K562 (cell line): ENCODE measurements at regions not wholly inside any gene's neighbourhood (a gene's known extent, or its start where the extent isn't known, plus 50 kb on each side); places are given as distances from the start of the nearest gene placed in this dataset.
A peak's percentile ranks its signal among the peaks of the same experiment; 100 is the strongest.

ENCODE experiments used
- EP300 ChIP-seq: IDR thresholded peaks from 2 replicates; pipeline ENCODE4 v1.6.1; 2012; ENCODE audit warnings: low read length, improper control_type of control experiment
- HDAC6 ChIP-seq: IDR thresholded peaks from 2 replicates; pipeline ENCODE4 v1.6.1; 2012; ENCODE audit warnings: low read depth, mild to moderate bottlenecking, control low read depth, inconsistent platforms, low read length, moderate library complexity
- HNRNPLL ChIP-seq: fragments of 200-400 bp; formaldehyde crosslinking; IDR thresholded peaks from 2 replicates; pipeline ENCODE4 v1.6.1; 2017; ENCODE audit warnings: low read length, low read depth, mild to moderate bottlenecking; ENCODE audit not compliant: poor library complexity, severe bottlenecking
- JUN ChIP-seq, 2 experiments: sonication (generic) in 1 of 2; formaldehyde crosslinking in 1 of 2; IDR thresholded peaks; 2 replicates each; pipeline versions ENCODE4 v1.6.1 to v1.8.0; 2012 to 2022; ENCODE audit warnings: borderline replicate concordance in 2 of 2, mild to moderate bottlenecking in 2 of 2, improper control_type of control experiment in 1 of 2, low read depth in 1 of 2, low read length in 1 of 2, missing genetic modification reagents in 1 of 2
- MEIS2 ChIP-seq: fragments of 450-650 bp; IDR thresholded peaks from 2 replicates; pipeline ENCODE4 v1.6.1; 2014; ENCODE audit warnings: mild to moderate bottlenecking; ENCODE audit not compliant: partially characterized antibody
- MTA2 ChIP-seq: fragments of 450-650 bp; IDR thresholded peaks from 2 replicates; pipeline ENCODE4 v1.6.1; 2016; ENCODE audit warnings: low read depth
- NEUROD1 ChIP-seq: fragments of 150-350 bp; IDR thresholded peaks from 2 replicates; pipeline ENCODE4 v1.6.1; 2014; ENCODE audit warnings: borderline replicate concordance, low read length, low read depth; ENCODE audit not compliant: partially characterized antibody
- NR2C1 ChIP-seq, 2 experiments: fragments of 450-650 bp; IDR thresholded peaks; 2 replicates each; pipeline ENCODE4 v1.6.1; 2017; ENCODE audit warnings: mild to moderate bottlenecking in 2 of 2, antibody characterized with exemption in 1 of 2, inconsistent platforms in 1 of 2, missing compliant biosample characterization in 1 of 2, missing genetic modification characterization in 1 of 2
- PATZ1 ChIP-seq: fragments of 250-450 bp; sonication (Bioruptor Pico); IDR thresholded peaks from 2 replicates; pipeline ENCODE4 v1.5.0; 2020; ENCODE audit warnings: mild to moderate bottlenecking, borderline replicate concordance
- PPARD ChIP-seq: fragments of 250-450 bp; sonication (Bioruptor Pico); IDR thresholded peaks from 2 replicates; pipeline ENCODE4 v1.8.0; 2022; ENCODE audit warnings: inconsistent platforms, mild to moderate bottlenecking, moderate library complexity
- RCOR1 ChIP-seq, 2 experiments: IDR thresholded peaks; 2 replicates each; pipeline ENCODE4 v1.6.1; 2012; ENCODE audit warnings: low read depth in 2 of 2, low read length in 2 of 2, borderline replicate concordance in 1 of 2, improper control_type of control experiment in 1 of 2
- SIX5 ChIP-seq, 2 experiments: IDR thresholded peaks; 2 replicates each; pipeline ENCODE4 v1.6.1; 2011; ENCODE audit warnings: low read length in 2 of 2, borderline replicate concordance in 1 of 2, low read depth in 1 of 2, mild to moderate bottlenecking in 1 of 2, moderate library complexity in 1 of 2; ENCODE audit not compliant: insufficient read depth in 1 of 2
- SMARCC2 ChIP-seq: fragments of 450-650 bp; IDR thresholded peaks from 2 replicates; pipeline ENCODE4 v1.6.1; 2017; ENCODE audit warnings: antibody characterized with exemption, moderate library complexity, mild to moderate bottlenecking, low read depth
- TRIM28 ChIP-seq: fragments of 450-650 bp; IDR thresholded peaks from 2 replicates; pipeline ENCODE4 v1.6.1; 2017
- ZBTB12 ChIP-seq: fragments of 250-450 bp; sonication (Bioruptor Pico); IDR thresholded peaks from 2 replicates; pipeline ENCODE4 v1.4.0; 2020
- ZC3H8 ChIP-seq: fragments of 450-650 bp; IDR thresholded peaks from 2 replicates; pipeline ENCODE4 v1.6.1; 2017
- ZNF449 ChIP-seq: fragments of 250-450 bp; sonication (Bioruptor Pico); IDR thresholded peaks from 2 replicates; pipeline ENCODE4 v1.8.0; 2022; ENCODE audit warnings: moderate library complexity, mild to moderate bottlenecking, inconsistent platforms
- ZNF609 ChIP-seq: sonication (generic); formaldehyde crosslinking; IDR thresholded peaks from 2 replicates; pipeline ENCODE4 v1.8.1; 2023; ENCODE audit warnings: missing genetic modification reagents, mild to moderate bottlenecking, borderline replicate concordance

- TF ChIP-seq TRIM28 (no peak), HDAC6 (no peak), HNRNPLL (no peak), JUN (IDR thresholded peaks at IDR 0.05; ENCODE audit: borderline replicate concordance, low read depth, low read length) (0 out of 2 replicates have a peak, but pooled peaks have one; percentile 39), JUN (CRISPR knock-in tag; IDR thresholded peaks at IDR 0.05; ENCODE audit: borderline replicate concordance) (no peak), ZC3H8 (no peak), EP300 (peak; percentile 89), ZBTB12 (CRISPR knock-in tag) (peak; percentile 61), NR2C1 (IDR thresholded peaks at IDR 0.05) (peak; percentile 80), NR2C1 (tag; IDR thresholded peaks at IDR 0.05) (peak; percentile 90), RCOR1 (IDR thresholded peaks at IDR 0.05; ENCODE audit: borderline replicate concordance in 1 of 2, low read depth in 2 of 2, low read length in 2 of 2) (peak in 1 of 2 experiments; percentile 91; a peak in 2 of 4 replicates), NEUROD1 (no peak), SMARCC2 (peak; percentile 55; the same call in 1 of the 2 replicates), MTA2 (peak; percentile 60; the same call in 1 of the 2 replicates), SIX5 (IDR thresholded peaks at IDR 0.05; ENCODE audit: borderline replicate concordance in 1 of 2, insufficient read depth in 1 of 2, low read depth in 1 of 2, low read length in 2 of 2) (no peak), PPARD (CRISPR knock-in tag) (no peak), PATZ1 (no peak), ZNF609 (CRISPR knock-in tag) (no peak; the same call in 1 of the 2 replicates), MEIS2 (peak; percentile 43), ZNF449 (CRISPR knock-in tag) (no peak)
These were observed 70.6 kb upstream of the ARID5B start (continued) for GRCh38 chr10:61830846-61831273.
